Inflammatory macrophage treated with lipopolysaccharide for 1 hour (primary cell): ENCODE measurements at regions not wholly inside any gene's neighbourhood (a gene's known extent, or its start where the extent isn't known, plus 50 kb on each side); places are given as distances from the start of the nearest gene placed in this dataset.
"Not testable (repeated sequence)": the region's sequence is repeated elsewhere in the genome, so short reads cannot be mapped to it uniquely, and the experiment has no call there.

Experiments
- DNase-seq, 2 donors: peaks; one replicate each; pipeline ENCODE4 v3.0.0-alpha.2; 2020 to 2022

GRCh38 chr11:116329354-116330090 lies 443.3 kb downstream of the BUD13 start:
- DNase-seq = no peak

GRCh38 chr11:116328851-116329250 lies 443.9 kb downstream of the BUD13 start:
- no peak for DNase-seq

- peak; percentile 24 to 75 for DNase-seq
Measured at GRCh38 chr11:116328391-116328790, 444.4 kb downstream of the BUD13 start.

GRCh38 chr11:116326146-116326545 lies 446.6 kb downstream of the BUD13 start:
- DNase-seq = no peak

- DNase-seq = no peak
Measured at GRCh38 chr11:116325247-116325646, 447.5 kb downstream of the BUD13 start.

- DNase-seq = not testable (repeated sequence)
Measured at GRCh38 chr11:116324077-116324476, 448.7 kb downstream of the BUD13 start.

- no peak for DNase-seq
Measured at GRCh38 chr11:116317212-116317611, 455.6 kb downstream of the BUD13 start.

- peak; percentile 49 to 54 for DNase-seq
Measured at GRCh38 chr11:116314006-116314405, 458.8 kb downstream of the BUD13 start.

GRCh38 chr11:116312570-116313391 lies 460.0 kb downstream of the BUD13 start:
- peak in 1 of 2 donors; percentile 10 for DNase-seq

- DNase-seq = no peak
Measured at GRCh38 chr11:116311206-116311605, 461.6 kb downstream of the BUD13 start.

- no peak for DNase-seq
Measured at GRCh38 chr11:116310698-116311097, 462.1 kb downstream of the BUD13 start.

GRCh38 chr11:116310226-116310625 lies 462.6 kb downstream of the BUD13 start:
- DNase-seq = no peak

- DNase-seq = no peak
Measured at GRCh38 chr11:116309446-116309845, 463.3 kb downstream of the BUD13 start.

GRCh38 chr11:116302756-116303155 lies 470.0 kb downstream of the BUD13 start:
- DNase-seq = no peak

GRCh38 chr11:116301141-116301540 lies 471.6 kb downstream of the BUD13 start:
- no peak for DNase-seq

- no peak for DNase-seq
Measured at GRCh38 chr11:116300232-116300631, 472.6 kb downstream of the BUD13 start.

- no peak for DNase-seq
Measured at GRCh38 chr11:116294630-116295029, 478.2 kb downstream of the BUD13 start.

- DNase-seq = no peak
Measured at GRCh38 chr11:116287866-116288265, 484.9 kb downstream of the BUD13 start.

- no peak for DNase-seq
Measured at GRCh38 chr11:116285026-116285425, 487.8 kb downstream of the BUD13 start.

GRCh38 chr11:116283300-116283699 lies 489.5 kb downstream of the BUD13 start:
- peak; percentile 39 to 59 for DNase-seq

GRCh38 chr11:116282481-116282880 lies 490.3 kb downstream of the BUD13 start:
- DNase-seq = peak in 1 of 2 donors; percentile 4

GRCh38 chr11:116281173-116282160 lies 491.3 kb downstream of the BUD13 start:
- no peak for DNase-seq

GRCh38 chr11:116279511-116279910 lies 493.3 kb downstream of the BUD13 start:
- DNase-seq = no peak
